C4-2B (cell line): ENCODE measurements at regions not wholly inside any gene's neighbourhood (a gene's known extent, or its start where the extent isn't known, plus 50 kb on each side); places are given as distances from the start of the nearest gene placed in this dataset.

Experiments
- H3K27ac ChIP-seq: fragments of 450-650 bp; 2 replicates; pipeline ENCODE4 v1.5.1; 2017
- ZFX ChIP-seq: fragments of 450-650 bp; IDR thresholded peaks from 2 replicates; pipeline ENCODE4 v1.6.1; 2017
- TF ChIP-seq, protein P1 (sequence below): fragments of 450-650 bp; conservative IDR thresholded peaks from 2 replicates; pipeline ENCODE4 v1.5.1; 2017; ENCODE audit warnings: mild to moderate bottlenecking

DNA sequence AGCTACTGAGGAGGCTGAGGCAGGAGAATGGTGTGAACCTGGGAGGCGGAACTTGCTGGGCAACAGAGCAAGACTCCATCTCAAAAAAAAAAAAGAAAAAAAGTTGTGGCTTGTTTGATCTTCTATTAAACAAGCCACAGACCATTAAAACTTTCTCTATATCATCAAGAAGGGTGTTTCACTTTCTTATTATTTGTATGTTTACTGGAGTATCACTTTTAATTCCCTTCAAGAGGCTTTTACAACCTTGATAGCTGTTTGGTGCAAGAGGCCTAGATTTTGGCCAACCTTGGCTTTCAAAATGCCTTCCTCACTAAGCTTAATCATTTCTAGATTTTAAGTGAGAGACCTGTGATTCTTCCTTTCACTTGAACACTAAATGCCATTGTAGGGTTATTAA is 339.1 kb downstream of the TSN start:
- TF ChIP-seq, protein P1, sequence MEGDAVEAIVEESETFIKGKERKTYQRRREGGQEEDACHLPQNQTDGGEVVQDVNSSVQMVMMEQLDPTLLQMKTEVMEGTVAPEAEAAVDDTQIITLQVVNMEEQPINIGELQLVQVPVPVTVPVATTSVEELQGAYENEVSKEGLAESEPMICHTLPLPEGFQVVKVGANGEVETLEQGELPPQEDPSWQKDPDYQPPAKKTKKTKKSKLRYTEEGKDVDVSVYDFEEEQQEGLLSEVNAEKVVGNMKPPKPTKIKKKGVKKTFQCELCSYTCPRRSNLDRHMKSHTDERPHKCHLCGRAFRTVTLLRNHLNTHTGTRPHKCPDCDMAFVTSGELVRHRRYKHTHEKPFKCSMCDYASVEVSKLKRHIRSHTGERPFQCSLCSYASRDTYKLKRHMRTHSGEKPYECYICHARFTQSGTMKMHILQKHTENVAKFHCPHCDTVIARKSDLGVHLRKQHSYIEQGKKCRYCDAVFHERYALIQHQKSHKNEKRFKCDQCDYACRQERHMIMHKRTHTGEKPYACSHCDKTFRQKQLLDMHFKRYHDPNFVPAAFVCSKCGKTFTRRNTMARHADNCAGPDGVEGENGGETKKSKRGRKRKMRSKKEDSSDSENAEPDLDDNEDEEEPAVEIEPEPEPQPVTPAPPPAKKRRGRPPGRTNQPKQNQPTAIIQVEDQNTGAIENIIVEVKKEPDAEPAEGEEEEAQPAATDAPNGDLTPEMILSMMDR: no peak
- TF ChIP-seq ZFX: no peak

DNA sequence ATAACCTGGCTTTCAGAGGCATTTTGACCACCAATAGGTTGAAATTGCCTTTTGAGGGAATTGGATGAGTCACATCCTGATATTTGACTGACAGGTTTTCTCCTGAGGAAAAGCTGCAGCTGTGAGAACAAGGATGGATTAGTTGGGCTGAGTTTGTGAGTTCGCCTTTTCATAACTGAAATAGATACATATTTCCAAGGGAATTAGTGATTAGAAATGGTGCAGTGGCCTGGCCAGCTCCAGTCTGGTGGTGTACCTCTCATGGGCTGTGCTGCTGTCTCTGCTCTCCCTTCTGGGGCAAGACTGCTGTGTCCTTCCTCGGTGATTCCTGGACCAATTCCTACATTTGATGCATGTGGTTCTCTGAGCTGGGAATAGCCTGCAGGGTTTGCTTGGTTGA is 341.3 kb downstream of the TSN start:
- no peak for TF ChIP-seq ZFX
- TF ChIP-seq, protein P1: no peak
- H3K27ac ChIP-seq: no peak overlapping the region

More for the DNA sequence above, 339.1 kb downstream of the TSN start:
- H3K27ac ChIP-seq: no peak overlapping the region

DNA sequence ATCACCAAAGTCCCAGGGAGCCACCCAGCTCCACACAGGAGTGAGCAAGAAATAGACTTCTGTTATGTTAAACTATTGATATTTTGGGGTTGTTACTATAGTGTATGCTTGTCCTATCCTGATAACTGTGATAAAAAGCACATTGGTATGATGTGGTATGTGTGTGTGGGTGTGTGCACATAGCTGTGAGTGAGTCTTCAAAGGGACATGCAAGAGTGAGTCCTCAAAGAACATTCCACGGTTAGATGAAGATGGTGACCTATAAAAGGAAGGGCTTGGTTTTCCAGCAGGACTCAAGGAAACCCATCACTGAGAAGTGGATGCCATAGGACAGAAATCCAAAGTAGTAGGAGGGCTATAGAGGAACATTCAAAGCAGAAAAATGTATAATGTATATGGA is 342.9 kb downstream of the TSN start:
- TF ChIP-seq ZFX: no peak
- TF ChIP-seq, protein P1: no peak

DNA sequence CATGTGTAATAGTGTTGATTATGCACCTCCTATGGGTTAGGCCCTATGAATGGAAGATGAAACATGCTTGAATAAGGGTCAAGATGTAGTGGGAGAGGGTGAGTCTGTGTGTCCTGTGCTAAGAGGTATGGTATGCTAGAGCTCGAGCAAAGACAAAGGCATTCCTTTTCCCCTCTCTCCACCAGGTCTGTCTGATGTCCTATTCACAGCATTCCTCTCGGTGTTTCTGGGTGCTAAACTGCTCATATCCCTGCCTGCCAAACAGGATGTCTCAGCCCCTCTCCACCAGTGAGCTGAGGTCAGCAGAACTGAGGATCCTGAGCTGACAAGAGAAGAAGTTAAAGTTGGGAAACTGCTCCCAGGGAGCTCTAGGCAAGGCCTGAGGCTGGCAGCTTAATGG is 344.9 kb downstream of the TSN start:
- H3K27ac ChIP-seq: no peak overlapping the region
- no peak for TF ChIP-seq ZFX
- TF ChIP-seq, protein P1: no peak

More for the DNA sequence above, 342.9 kb downstream of the TSN start:
- no peak overlapping the region for H3K27ac ChIP-seq

DNA sequence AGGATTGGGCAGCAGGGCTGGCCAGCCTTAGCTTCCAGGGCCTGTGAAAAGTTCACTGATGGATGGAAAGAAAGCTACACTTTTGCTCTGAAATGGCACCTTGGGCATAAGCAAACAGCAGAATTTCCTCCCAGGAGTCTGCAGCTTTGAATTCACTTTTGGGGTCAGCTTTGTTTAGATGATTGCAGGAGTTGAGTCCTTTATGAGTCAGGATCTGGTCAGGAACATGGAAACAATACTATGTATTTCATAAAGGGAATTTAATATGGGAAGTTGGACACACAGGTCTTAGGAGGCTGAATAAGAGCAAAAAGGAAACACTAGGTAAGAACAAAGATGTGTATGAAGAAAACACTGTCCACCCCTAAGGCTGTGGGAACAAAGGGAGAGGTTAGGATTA is 345.3 kb downstream of the TSN start:
- no peak overlapping the region for H3K27ac ChIP-seq
- no peak for TF ChIP-seq ZFX
- TF ChIP-seq, protein P1: no peak

DNA sequence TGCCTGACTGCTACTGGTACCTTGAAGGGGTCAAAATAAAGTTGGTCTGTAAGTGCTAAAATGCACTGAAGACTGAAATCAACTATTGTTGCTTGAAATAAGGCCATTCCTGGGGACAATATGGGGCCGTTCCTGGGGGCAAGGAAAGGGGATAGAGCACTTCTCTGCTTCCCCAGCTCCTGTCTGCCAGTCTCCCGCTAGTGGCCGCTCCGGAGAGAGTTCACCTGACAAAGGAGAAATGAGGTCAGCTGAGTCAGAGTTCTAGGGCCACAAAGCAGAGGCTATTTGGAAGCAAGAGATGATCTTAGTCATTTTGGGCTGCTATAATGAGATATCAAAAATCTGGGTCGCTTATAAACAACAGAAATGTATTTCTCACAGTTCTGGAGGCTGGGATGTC is 345.9 kb downstream of the TSN start:
- no peak for TF ChIP-seq ZFX
- TF ChIP-seq, protein P1: peak; percentile 13; the same call in 1 of the 2 replicates
- no peak overlapping the region for H3K27ac ChIP-seq

DNA sequence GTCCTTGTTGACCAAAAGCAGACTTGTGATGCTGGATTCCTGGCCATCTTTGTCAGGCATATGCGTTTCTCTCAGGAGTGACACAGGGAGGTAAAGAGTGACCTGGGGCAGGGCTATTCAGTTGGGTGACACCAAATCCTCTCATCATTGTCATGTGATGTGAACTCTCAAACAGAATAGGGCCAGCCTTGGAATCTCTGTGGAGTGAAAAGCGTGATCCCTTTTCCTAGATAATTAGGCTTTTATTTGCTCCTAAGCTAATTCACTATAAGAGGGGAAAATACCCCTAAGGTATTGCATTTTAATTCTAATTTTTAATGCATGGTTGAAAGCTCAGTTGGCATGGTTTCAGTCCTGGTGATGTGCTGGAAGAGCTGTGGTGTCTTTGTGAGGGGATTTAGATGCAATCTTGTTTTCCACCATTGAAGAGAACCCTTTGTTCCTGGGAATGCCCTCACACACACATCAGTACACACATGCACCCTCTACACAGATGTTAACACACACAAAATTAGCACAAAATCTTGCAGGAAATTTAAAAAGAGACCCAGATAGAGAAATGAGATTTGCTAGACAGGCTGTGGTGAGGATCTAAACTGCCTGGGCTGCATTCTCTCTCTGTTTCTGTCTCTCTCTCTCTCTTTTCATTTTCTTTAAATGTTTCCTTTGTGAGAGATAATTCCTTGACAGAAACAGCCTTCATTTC is 349.9 kb downstream of the TSN start:
- no peak overlapping the region for H3K27ac ChIP-seq
- TF ChIP-seq, protein P1: no peak
- no peak for TF ChIP-seq ZFX
